Suppressor macrophage treated with lipopolysaccharide for 4 hours (primary cell): ENCODE measurements at regions not wholly inside any gene's neighbourhood (a gene's known extent, or its start where the extent isn't known, plus 50 kb on each side); places are given as distances from the start of the nearest gene placed in this dataset.

Experiments
- DNase-seq: peaks from one replicate; pipeline ENCODE4 v3.0.0-alpha.2; 2020

GRCh38 chr2:117737846-117738245 is 76.6 kb upstream of the DDX18 start:
- DNase-seq, result no peak

GRCh38 chr2:117738991-117739839 is 75.3 kb upstream of the DDX18 start:
- no peak for DNase-seq

- DNase-seq, result no peak
Observed at GRCh38 chr2:117745537-117745936, 69.0 kb upstream of the DDX18 start.

DNA sequence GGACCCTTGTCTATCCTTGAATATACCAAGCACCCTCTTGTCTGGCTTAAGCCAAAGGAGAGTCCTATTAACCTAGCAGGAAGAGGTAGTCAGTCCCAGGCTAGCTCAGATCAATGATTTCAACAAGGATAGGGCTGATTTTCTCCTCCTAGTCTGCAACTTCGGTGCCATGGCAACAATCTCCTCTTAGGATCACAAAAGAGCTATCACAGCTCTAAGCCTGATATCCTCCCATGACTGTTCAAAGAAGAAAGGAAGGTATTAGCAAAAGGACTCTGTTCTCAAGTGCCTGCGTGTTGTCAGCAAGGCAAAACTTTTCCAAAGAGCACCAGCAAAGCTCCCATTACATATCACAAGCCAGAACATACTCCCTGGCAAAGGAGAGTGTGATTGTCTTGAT is 58.7 kb upstream of the DDX18 start:
- no peak for DNase-seq

- no peak for DNase-seq
Observed at GRCh38 chr2:117760916-117761315, 53.6 kb upstream of the DDX18 start.

DNA sequence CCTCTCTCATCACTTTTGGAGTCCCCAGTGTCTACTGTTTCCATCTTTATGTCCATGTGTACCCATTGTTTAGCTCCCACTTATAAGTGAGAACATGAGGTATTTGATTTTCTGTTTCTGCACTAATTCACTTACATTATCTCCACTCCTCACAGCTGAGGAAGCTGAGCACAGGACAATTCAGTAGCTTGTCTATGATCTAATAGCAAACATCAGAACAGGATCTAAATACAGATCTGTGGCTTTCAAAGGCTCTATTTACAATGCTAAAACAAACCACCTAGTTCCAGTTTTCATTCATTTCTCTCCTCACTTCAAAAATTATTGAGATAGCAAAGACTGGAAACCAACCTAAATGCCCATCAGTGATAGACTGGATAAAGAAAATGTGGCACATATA is 52.0 kb upstream of the DDX18 start:
- DNase-seq, result no peak

GRCh38 chr2:117763804-117764203 is 50.7 kb upstream of the DDX18 start:
- DNase-seq, result no peak
